A673 (cell line): ENCODE measurements at regions not wholly inside any gene's neighbourhood (a gene's known extent, or its start where the extent isn't known, plus 50 kb on each side); places are given as distances from the start of the nearest gene placed in this dataset.
"Not testable (repeated sequence)": the region's sequence is repeated elsewhere in the genome, so short reads cannot be mapped to it uniquely, and the experiment has no call there.

ENCODE experiments used
- BruUV-seq: library from RNA; stranded (reverse); fragments of 400-500 nt; replicated peaks from 2 replicates; lab custom pipeline; 2021; lab: Mats Ljungman, UMichigan
- CTCF ChIA-PET: fragments of 300-600 bp; sonication (Branson Sonifier 250); formaldehyde crosslinking; loops from one replicate; lab custom pipeline; 2022; ENCODE audit warnings: antibody characterized with exemption; lab: Charles Lee
- POLR2A ChIA-PET: fragments of 300-600 bp; sonication (Branson Sonifier 250); formaldehyde crosslinking; loops from one replicate; lab custom pipeline; 2022; ENCODE audit warnings: antibody characterized with exemption; ENCODE audit not compliant: low non-redundant PET; lab: Charles Lee
- DNase-seq: peaks from one replicate; pipeline ENCODE4 v3.0.0-alpha.2; 2015; ENCODE audit warnings: low spot score
- H3K27ac ChIP-seq: fragments of 200-600 bp; sonication (generic); 2 replicates; pipeline ENCODE4 v1.5.1; 2016; ENCODE audit warnings: mixed run types, low read depth, mild to moderate bottlenecking, mixed read lengths, antibody characterized with exemption, low read length; ENCODE audit not compliant: poor library complexity, severe bottlenecking
- H3K27me3 ChIP-seq: fragments of 200-600 bp; sonication (generic); replicated peaks from 2 replicates; pipeline ENCODE4 v1.6.1; 2017; ENCODE audit warnings: mixed run types, low read depth, mild to moderate bottlenecking, mixed read lengths, antibody characterized with exemption, low read length; ENCODE audit not compliant: insufficient read depth, poor library complexity
- H3K36me3 ChIP-seq: fragments of 200-600 bp; sonication (generic); 2 replicates; pipeline ENCODE4 v1.6.1; 2016; ENCODE audit warnings: mixed run types, mild to moderate bottlenecking, mixed read lengths, antibody characterized with exemption, low read length; ENCODE audit not compliant: insufficient read depth, poor library complexity, severe bottlenecking
- H3K4me1 ChIP-seq: fragments of 200-600 bp; sonication (generic); 2 replicates; pipeline ENCODE4 v1.6.1; 2017; ENCODE audit warnings: mixed run types, mild to moderate bottlenecking, mixed read lengths, antibody characterized with exemption, low read length; ENCODE audit not compliant: insufficient read depth, poor library complexity, severe bottlenecking
- H3K4me3 ChIP-seq: fragments of 200-600 bp; sonication (generic); 2 replicates; pipeline ENCODE4 v1.5.1; 2016; ENCODE audit warnings: low read depth, mixed run types, mild to moderate bottlenecking, mixed read lengths, low read length; ENCODE audit not compliant: poor library complexity, severe bottlenecking
- H3K9me3 ChIP-seq: fragments of 200-600 bp; sonication (generic); 2 replicates; pipeline ENCODE4 v1.6.1; 2016; ENCODE audit warnings: mixed run types, low read depth, mild to moderate bottlenecking, mixed read lengths, antibody characterized with exemption, low read length; ENCODE audit not compliant: poor library complexity, severe bottlenecking
- EZH2 ChIP-seq: fragments of 200-600 bp; sonication (generic); IDR thresholded peaks from 2 replicates; pipeline ENCODE4 v1.6.1; 2017; ENCODE audit warnings: borderline replicate concordance, low read depth, mild to moderate bottlenecking, mixed read lengths, antibody characterized with exemption, low read length; ENCODE audit not compliant: poor library complexity, severe bottlenecking
- intact Hi-C: fragments of 100-400 bp; cut with micrococcal nuclease; formaldehyde crosslinking; loops from one replicate; pipeline ENCODE4 v1.10.0; 2022; ENCODE audit not compliant: unreplicated experiment
- TF ChIP-seq, protein P1 (sequence below): fragments of 300-800, 200-600 bp; sonication (generic); conservative IDR thresholded peaks from 2 replicates; pipeline ENCODE4 v1.5.1; 2017; ENCODE audit warnings: low read depth, mild to moderate bottlenecking, antibody characterized with exemption, low read length, moderate library complexity, mixed read lengths

DNA sequence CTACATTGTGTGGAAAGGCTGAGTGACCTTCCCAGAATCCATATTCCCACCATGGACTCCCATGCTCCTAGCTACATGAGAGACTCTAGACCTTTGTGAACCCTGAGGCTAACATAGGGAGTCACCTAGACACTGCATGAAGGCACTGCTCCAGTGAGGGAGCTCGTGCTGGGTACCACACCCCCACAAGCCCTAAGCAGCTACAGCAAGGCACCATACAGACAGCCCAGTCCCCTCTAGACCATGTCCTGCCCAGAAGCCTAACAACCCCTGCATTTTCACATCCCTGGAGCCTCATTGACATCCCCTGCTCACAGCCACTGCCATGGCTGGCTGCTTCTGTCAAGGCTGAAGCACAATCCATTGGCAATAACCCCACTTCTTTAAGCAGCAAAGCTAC is 176.5 kb upstream of the CTNND2 start:
- BruUV-seq = no TSS peak
- POLR2A ChIA-PET = no interaction called here
- Histone ChIP-seq H3K27me3 (no peaks in the 10 kb centered on the region), H3K4me1 (no peaks in the 10 kb centered on the region), H3K9me3 (peaks cover 52% of the 10 kb centered on the region), H3K4me3 (no peak overlapping the region), H3K27ac (no peak overlapping the region), H3K36me3 (no peaks in the 10 kb centered on the region)
- TF ChIP-seq EZH2 = no peak
- TF ChIP-seq, protein P1, sequence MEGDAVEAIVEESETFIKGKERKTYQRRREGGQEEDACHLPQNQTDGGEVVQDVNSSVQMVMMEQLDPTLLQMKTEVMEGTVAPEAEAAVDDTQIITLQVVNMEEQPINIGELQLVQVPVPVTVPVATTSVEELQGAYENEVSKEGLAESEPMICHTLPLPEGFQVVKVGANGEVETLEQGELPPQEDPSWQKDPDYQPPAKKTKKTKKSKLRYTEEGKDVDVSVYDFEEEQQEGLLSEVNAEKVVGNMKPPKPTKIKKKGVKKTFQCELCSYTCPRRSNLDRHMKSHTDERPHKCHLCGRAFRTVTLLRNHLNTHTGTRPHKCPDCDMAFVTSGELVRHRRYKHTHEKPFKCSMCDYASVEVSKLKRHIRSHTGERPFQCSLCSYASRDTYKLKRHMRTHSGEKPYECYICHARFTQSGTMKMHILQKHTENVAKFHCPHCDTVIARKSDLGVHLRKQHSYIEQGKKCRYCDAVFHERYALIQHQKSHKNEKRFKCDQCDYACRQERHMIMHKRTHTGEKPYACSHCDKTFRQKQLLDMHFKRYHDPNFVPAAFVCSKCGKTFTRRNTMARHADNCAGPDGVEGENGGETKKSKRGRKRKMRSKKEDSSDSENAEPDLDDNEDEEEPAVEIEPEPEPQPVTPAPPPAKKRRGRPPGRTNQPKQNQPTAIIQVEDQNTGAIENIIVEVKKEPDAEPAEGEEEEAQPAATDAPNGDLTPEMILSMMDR = no peak
- intact Hi-C loops = no loop called here
- CTCF ChIA-PET = no interaction called here
- no peak for DNase-seq

DNA sequence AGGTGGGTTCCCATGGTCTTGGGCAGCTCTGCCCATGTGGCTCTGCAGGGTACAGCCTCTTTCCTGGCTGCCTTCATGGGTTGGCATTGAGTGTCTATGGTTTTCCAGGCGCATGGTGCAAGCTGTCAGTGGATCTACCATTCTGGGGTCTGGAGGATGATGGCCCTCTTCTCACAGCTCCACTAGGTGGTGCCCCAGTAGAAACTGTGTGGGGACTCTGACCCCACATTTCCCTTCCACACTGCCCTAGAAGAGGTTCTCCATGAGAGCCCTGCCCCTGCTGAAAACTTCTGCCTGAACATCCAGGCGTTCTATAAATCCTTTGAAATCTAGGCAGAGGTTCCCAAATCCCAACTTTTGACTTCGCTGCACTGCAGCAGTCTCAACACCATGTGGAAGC is 174.0 kb upstream of the CTNND2 start:
- BruUV-seq, H3K36me3 ChIP-seq, H3K4me1 ChIP-seq, DNase-seq, H3K4me3 ChIP-seq, intact Hi-C loops, H3K27ac ChIP-seq, H3K27me3 ChIP-seq, POLR2A ChIA-PET, CTCF ChIA-PET: not testable (repeated sequence)
- peaks cover 39% of the 10 kb centered on the region for H3K9me3 ChIP-seq

DNA sequence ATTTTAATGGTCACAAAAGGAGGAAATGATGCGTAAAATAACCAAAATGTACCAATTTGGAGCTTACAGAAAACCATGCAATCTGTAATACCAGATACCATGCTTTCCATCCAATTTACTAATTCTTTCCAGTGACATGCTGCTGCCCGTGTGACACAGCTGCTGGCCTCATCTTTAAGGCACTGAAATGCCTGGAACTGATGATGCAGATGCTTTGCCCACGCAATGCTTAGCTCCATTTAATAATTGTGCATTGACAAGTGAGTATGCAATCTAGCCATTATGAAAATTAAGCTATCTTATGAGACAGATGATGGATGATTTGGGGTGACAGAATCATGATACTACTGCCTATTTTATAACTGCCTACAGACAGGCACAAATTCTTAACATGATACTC is 169.2 kb upstream of the CTNND2 start:
- DNase-seq = no peak
- intact Hi-C loops = no loop called here
- BruUV-seq = no TSS peak
- Histone ChIP-seq H3K27ac (no peak overlapping the region), H3K27me3 (no peaks in the 10 kb centered on the region), H3K9me3 (peaks cover 37% of the 10 kb centered on the region), H3K36me3 (no peaks in the 10 kb centered on the region), H3K4me1 (no peaks in the 10 kb centered on the region), H3K4me3 (no peak overlapping the region)
- TF ChIP-seq, protein P1 = no peak
- TF ChIP-seq EZH2 = no peak
- CTCF ChIA-PET = no interaction called here
- POLR2A ChIA-PET = no interaction called here

DNA sequence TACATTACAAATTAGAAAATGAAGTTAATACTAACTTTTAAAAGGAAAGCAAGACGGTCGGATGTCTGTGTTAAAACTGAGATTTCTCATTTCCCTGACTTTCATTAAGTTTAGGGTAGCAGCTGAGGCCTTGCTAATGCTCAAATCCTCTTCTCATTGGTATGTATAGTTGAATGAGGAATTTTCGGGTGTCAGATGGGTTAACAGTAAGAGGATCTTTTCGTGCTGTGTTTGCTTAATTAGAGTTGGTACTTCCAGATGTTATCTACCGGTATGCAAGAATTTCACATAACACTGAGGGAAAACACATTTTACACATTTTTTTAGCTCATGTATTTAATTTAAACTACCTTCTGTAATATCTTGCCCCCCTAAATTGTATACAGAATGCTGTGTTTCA is 168.2 kb upstream of the CTNND2 start:
- H3K4me3 ChIP-seq = no peak overlapping the region
- peaks cover 33% of the 10 kb centered on the region for H3K9me3 ChIP-seq
- BruUV-seq = no TSS peak
- H3K36me3 ChIP-seq = no peaks in the 10 kb centered on the region
- no peak for DNase-seq
- no peaks in the 10 kb centered on the region for H3K27me3 ChIP-seq
- TF ChIP-seq, protein P1 = no peak
- no peak for TF ChIP-seq EZH2
- POLR2A ChIA-PET = no interaction called here
- H3K4me1 ChIP-seq = no peaks in the 10 kb centered on the region
- CTCF ChIA-PET = no interaction called here
- no peak overlapping the region for H3K27ac ChIP-seq
- intact Hi-C loops = no loop called here
